ENCODE measurements at regions not wholly inside any gene's neighbourhood (a gene's known extent, or its start where the extent isn't known, plus 50 kb on each side); places are given as distances from the start of the nearest gene placed in this dataset.

DNA sequence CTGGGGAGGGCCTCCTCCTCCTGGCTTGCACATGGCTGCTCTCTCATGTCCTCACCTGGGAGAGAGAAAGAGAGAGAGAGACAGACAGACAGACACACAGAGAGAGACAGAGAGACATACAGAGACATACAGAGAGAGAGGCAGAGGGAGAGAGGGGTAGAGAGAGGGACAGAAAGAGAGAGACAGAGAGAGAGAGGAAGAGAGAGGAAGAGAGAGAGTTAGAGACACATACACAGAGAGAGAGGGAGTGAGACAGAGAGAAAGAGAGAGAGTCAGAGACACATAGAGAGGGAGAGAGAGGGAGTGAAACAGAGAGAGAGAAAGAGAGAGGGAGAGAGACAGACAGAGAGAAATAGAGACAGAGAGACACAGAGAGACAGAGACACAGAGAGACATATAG, 103.6 kb upstream of the ESRRB start:
- Histone ChIP-seq H3K27ac (no peak overlapping the region), H3K27me3 (ENCODE audit: insufficient read depth, low read depth, severe bottlenecking) (no peaks in the 10 kb centered on the region), H3K36me3 (no peaks in the 10 kb centered on the region), H3K9me3 (ENCODE audit: severe bottlenecking) (no peaks in the 10 kb centered on the region), H3K4me3 (ENCODE audit: low read depth, low read length) (no peak overlapping the region)
- DNase-seq: no peak
- TF ChIP-seq, protein P1, sequence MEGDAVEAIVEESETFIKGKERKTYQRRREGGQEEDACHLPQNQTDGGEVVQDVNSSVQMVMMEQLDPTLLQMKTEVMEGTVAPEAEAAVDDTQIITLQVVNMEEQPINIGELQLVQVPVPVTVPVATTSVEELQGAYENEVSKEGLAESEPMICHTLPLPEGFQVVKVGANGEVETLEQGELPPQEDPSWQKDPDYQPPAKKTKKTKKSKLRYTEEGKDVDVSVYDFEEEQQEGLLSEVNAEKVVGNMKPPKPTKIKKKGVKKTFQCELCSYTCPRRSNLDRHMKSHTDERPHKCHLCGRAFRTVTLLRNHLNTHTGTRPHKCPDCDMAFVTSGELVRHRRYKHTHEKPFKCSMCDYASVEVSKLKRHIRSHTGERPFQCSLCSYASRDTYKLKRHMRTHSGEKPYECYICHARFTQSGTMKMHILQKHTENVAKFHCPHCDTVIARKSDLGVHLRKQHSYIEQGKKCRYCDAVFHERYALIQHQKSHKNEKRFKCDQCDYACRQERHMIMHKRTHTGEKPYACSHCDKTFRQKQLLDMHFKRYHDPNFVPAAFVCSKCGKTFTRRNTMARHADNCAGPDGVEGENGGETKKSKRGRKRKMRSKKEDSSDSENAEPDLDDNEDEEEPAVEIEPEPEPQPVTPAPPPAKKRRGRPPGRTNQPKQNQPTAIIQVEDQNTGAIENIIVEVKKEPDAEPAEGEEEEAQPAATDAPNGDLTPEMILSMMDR (IDR thresholded peaks at IDR 0.05; ENCODE audit: low read depth, low read length): no peak

- Histone ChIP-seq H3K9me3 (ENCODE audit: severe bottlenecking) (no peaks in the 10 kb centered on the region), H3K27me3 (ENCODE audit: insufficient read depth, low read depth, severe bottlenecking) (no peaks in the 10 kb centered on the region), H3K36me3 (no peaks in the 10 kb centered on the region), H3K27ac (no peak overlapping the region), H3K4me3 (ENCODE audit: low read depth, low read length) (no peak overlapping the region)
- no peak for DNase-seq
- TF ChIP-seq, protein P1 (IDR thresholded peaks at IDR 0.05; ENCODE audit: low read depth, low read length): no peak
Observed at GRCh38 chr14:76272774-76273173, 103.2 kb upstream of the ESRRB start.

DNA sequence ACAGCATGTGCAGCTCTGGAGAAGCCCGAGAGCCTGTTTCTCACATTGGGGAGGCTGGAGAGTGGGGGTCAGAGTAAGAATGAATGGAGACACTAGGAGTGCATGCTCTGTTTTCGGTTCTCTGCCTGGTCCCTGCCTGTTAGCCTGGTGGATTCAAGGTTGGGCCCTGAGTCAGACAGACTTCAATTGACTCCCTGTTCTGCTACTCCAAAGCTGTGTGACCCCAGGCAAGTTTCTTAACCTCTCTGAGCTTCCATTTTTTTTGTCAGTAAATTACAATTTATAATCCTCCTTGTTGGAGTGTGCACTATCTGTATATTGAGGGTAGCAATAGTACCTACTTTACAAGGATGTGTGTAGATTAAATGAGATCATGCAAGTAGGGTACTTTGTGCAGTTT, 102.6 kb upstream of the ESRRB start:
- Histone ChIP-seq H3K27me3 (ENCODE audit: insufficient read depth, low read depth, severe bottlenecking) (no peaks in the 10 kb centered on the region), H3K36me3 (no peaks in the 10 kb centered on the region), H3K4me3 (ENCODE audit: low read depth, low read length) (no peak overlapping the region), H3K9me3 (ENCODE audit: severe bottlenecking) (no peaks in the 10 kb centered on the region), H3K27ac (no peak overlapping the region)
- TF ChIP-seq, protein P1 (IDR thresholded peaks at IDR 0.05; ENCODE audit: low read depth, low read length): no peak
- DNase-seq: no peak

- no peak for DNase-seq
- Histone ChIP-seq H3K27me3 (ENCODE audit: insufficient read depth, low read depth, severe bottlenecking) (no peaks in the 10 kb centered on the region), H3K36me3 (no peaks in the 10 kb centered on the region), H3K9me3 (ENCODE audit: severe bottlenecking) (no peaks in the 10 kb centered on the region), H3K4me3 (ENCODE audit: low read depth, low read length) (no peak overlapping the region), H3K27ac (no peak overlapping the region)
- TF ChIP-seq, protein P1 (IDR thresholded peaks at IDR 0.05; ENCODE audit: low read depth, low read length): no peak
Observed at GRCh38 chr14:76274324-76274723, 101.6 kb upstream of the ESRRB start.

DNA sequence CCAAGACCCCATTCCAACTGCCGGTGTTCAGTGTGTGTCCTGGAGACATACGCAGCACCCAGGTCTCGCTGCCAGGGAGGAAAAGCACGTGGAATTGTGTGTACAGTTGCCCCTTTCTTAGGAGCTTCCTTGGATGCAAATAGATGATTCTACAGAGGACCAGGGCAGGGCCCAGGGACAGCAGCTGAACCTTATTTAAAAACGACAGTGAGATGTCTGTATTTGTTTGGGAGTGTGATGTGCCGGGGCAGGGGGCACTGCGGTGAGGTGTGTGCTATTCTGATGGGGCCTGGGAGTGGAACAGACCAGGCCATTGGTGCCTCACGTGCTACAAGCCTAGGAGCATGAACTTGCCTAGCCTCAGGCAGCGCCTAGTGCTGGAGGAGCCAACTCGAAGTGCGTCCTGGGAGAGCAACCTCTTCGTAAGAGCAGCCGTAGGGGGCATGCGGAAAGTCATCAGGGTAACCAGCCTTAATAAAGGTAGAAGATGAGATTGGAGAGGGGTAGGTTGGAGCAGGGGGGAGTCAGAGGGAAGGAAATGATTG, 98.3 kb upstream of the ESRRB start:
- no peaks in the 10 kb centered on the region for H3K9me3 ChIP-seq (ENCODE audit: severe bottlenecking)
- H3K27me3 ChIP-seq (ENCODE audit: insufficient read depth, low read depth, severe bottlenecking): no peaks in the 10 kb centered on the region
- no peaks in the 10 kb centered on the region for H3K36me3 ChIP-seq
- H3K4me3 ChIP-seq (ENCODE audit: low read depth, low read length): no peak overlapping the region
- no peak for DNase-seq
- TF ChIP-seq, protein P1 (IDR thresholded peaks at IDR 0.05; ENCODE audit: low read depth, low read length): no peak
- H3K27ac ChIP-seq: no peak overlapping the region

GRCh38 chr14:76280221-76280620, 95.7 kb upstream of the ESRRB start:
- Histone ChIP-seq H3K27me3 (ENCODE audit: insufficient read depth, low read depth, severe bottlenecking) (no peaks in the 10 kb centered on the region), H3K4me3 (ENCODE audit: low read depth, low read length) (no peak overlapping the region), H3K27ac (no peak overlapping the region), H3K36me3 (no peaks in the 10 kb centered on the region), H3K9me3 (ENCODE audit: severe bottlenecking) (no peaks in the 10 kb centered on the region)
- DNase-seq: no peak
- TF ChIP-seq, protein P1 (IDR thresholded peaks at IDR 0.05; ENCODE audit: low read depth, low read length): no peak

Measured in WERI-Rb-1 (cell line).